Left ventricle myocardium inferior (tissue), 1 donor: ENCODE measurements at regions not wholly inside any gene's neighbourhood (a gene's known extent, or its start where the extent isn't known, plus 50 kb on each side); places are given as distances from the start of the nearest gene placed in this dataset.
"Not testable (repeated sequence)": the region's sequence is repeated elsewhere in the genome, so short reads cannot be mapped to it uniquely, and the experiment has no call there.

ENCODE experiments used
- DNase-seq: peaks from one replicate; pipeline ENCODE4 v3.0.0-alpha.2; 2020
- H3K27ac ChIP-seq: fragments of 200-600 bp; replicated peaks from 2 replicates; pipeline ENCODE4 v1.8.0; 2021
- H3K27me3 ChIP-seq: fragments of 200-600 bp; 2 replicates; pipeline ENCODE4 v1.8.0; 2021; ENCODE audit warnings: low read depth
- H3K36me3 ChIP-seq: fragments of 200-600 bp; 2 replicates; pipeline ENCODE4 v1.8.0; 2021
- H3K4me1 ChIP-seq: fragments of 200-600 bp; 2 replicates; pipeline ENCODE4 v1.8.0; 2021
- H3K4me3 ChIP-seq: fragments of 200-600 bp; 2 replicates; pipeline ENCODE4 v1.8.0; 2021; ENCODE audit warnings: mild to moderate bottlenecking, moderate library complexity
- H3K9me3 ChIP-seq: fragments of 200-600 bp; replicated peaks from 2 replicates; pipeline ENCODE4 v1.8.0; 2021
- intact Hi-C: fragments of 100-400 bp; cut with micrococcal nuclease; formaldehyde crosslinking; loops from one replicate; pipeline ENCODE4 v1.11.0; 2022
- TF ChIP-seq, protein P1 (sequence below): fragments of 200-600 bp; IDR thresholded peaks from 2 replicates; pipeline ENCODE4 v1.8.0; 2021; ENCODE audit warnings: antibody characterized with exemption, mild to moderate bottlenecking, borderline replicate concordance
- donor health status: DM: no; HTN: yes; CAD: no; lungs with severe emphysema.

DNA sequence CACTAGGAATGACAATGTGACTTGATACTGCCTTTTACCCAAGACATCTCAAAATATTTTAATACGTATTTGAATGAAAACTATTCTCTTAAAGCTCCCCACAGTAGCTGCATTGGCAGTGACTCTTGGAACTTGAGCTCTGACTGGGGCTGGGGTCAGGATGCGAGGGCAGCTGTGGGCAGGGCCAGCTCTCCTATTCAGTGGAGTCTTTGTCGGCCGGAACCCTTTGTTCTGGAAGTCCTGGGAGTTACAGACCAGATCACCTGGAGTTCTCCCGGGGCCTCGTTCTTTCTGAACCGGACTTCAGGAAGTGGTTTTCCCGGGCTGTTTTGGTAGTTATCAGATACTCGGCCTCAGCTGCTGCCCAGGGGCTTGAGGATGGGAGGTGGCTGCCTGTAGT lies 84.9 kb downstream of the NPIPB11 start:
- no peaks in the 10 kb centered on the region for H3K27me3 ChIP-seq
- intact Hi-C loops: no loop called here
- peaks cover 4% of the 10 kb centered on the region for H3K36me3 ChIP-seq
- H3K27ac ChIP-seq: peak overlapping the region; percentile 30
- peaks cover 21% of the 10 kb centered on the region for H3K4me1 ChIP-seq
- H3K9me3 ChIP-seq: no peaks in the 10 kb centered on the region
- TF ChIP-seq, protein P1, sequence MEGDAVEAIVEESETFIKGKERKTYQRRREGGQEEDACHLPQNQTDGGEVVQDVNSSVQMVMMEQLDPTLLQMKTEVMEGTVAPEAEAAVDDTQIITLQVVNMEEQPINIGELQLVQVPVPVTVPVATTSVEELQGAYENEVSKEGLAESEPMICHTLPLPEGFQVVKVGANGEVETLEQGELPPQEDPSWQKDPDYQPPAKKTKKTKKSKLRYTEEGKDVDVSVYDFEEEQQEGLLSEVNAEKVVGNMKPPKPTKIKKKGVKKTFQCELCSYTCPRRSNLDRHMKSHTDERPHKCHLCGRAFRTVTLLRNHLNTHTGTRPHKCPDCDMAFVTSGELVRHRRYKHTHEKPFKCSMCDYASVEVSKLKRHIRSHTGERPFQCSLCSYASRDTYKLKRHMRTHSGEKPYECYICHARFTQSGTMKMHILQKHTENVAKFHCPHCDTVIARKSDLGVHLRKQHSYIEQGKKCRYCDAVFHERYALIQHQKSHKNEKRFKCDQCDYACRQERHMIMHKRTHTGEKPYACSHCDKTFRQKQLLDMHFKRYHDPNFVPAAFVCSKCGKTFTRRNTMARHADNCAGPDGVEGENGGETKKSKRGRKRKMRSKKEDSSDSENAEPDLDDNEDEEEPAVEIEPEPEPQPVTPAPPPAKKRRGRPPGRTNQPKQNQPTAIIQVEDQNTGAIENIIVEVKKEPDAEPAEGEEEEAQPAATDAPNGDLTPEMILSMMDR: no peak
- no peak overlapping the region for H3K4me3 ChIP-seq
- no peak for DNase-seq

DNA sequence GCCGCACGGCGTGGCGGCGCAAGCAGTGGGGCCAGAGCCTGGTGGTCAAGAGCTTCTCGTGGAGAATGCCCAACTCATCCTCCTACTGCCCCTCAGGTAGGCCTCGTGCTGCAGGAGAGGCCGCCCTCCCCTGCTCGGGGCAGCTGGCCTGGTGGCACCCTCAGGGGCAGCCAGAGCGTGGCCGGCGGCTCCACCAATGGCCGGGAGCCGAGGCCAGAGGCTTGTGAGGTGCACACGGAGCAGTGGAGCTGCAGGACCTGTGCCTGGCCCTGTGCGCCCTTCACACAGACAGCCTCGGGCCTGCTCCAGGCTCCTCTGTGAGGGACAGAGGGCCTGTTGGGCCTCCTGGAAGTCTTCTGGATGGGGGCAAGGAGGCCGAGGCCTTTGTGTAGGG lies 85.5 kb downstream of the NPIPB11 start:
- intact Hi-C loops: no loop called here
- DNase-seq: no peak
- TF ChIP-seq, protein P1: no peak
- peaks cover 22% of the 10 kb centered on the region for H3K4me1 ChIP-seq
- H3K9me3 ChIP-seq: no peaks in the 10 kb centered on the region
- no peaks in the 10 kb centered on the region for H3K27me3 ChIP-seq
- H3K4me3 ChIP-seq: no peak overlapping the region
- peaks cover 4% of the 10 kb centered on the region for H3K36me3 ChIP-seq
- peak overlapping the region; percentile 30 for H3K27ac ChIP-seq

DNA sequence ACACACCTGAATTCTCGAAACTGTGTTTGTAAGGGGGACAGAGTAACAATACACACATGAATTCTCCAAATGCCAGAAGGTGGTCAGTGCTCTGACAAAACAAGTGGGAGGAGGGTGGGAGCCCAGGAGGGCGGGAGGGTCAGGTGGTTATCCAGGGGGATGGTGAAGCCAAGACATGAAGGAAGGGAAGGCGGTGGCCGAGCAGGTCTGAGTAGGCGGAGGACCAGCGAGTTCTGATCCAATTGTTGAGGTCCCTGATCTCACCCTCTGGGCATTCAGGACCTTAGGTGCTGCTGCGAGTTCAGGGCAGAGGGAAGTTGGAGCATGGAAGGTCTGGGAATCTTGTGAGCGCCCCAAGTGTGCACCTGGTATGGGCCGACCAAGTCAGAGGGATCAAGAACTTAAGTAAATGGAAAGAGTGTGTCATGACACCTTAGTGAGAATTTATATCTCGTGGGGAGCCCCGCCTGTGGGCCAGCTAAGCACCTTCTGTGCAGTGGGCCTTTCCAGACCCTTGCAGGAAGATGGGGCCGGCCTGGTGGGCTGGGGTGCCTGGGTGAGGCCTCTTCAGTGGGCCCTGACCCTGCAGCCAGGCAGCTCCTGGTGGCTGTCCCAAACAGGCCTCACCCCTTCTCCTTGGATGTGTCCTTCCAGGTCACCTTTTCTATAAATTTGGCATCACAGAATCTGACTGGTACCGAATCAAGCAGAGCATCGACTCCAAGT lies 86.1 kb downstream of the NPIPB11 start:
- H3K27ac ChIP-seq: peak overlapping the region; percentile 30

DNA sequence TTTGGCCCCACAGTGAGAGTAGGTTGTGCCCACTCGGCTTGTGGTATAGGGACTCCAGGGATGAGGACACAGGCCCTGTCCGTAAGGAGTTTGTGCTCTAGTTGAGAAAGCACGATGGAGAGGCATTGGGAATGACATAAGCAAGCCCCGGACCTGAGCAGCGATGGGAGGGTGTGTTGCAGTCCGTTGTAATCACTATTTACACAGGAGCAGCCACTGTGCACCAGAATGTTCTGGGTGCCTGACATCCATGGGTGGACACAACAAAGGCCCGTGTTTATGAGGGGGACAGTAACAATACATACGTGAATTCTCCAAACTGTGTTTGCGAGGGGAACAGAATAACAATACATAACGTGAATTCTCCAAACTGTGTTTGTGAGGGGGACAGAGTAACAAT lies 86.8 kb downstream of the NPIPB11 start:
- TF ChIP-seq, protein P1: no peak
- Histone ChIP-seq H3K4me1 (peaks cover 31% of the 10 kb centered on the region), H3K4me3 (no peak overlapping the region), H3K36me3 (peaks cover 4% of the 10 kb centered on the region), H3K27ac (no peak overlapping the region), H3K9me3 (no peaks in the 10 kb centered on the region), H3K27me3 (no peaks in the 10 kb centered on the region)
- intact Hi-C loops: no loop called here
- no peak for DNase-seq

More for the DNA sequence above, 86.1 kb downstream of the NPIPB11 start:
- Histone ChIP-seq H3K27me3 (no peaks in the 10 kb centered on the region), H3K4me1 (peaks cover 28% of the 10 kb centered on the region), H3K9me3 (no peaks in the 10 kb centered on the region), H3K4me3 (no peak overlapping the region), H3K36me3 (peaks cover 4% of the 10 kb centered on the region)
- TF ChIP-seq, protein P1: no peak
- intact Hi-C loops: no loop called here
- no peak for DNase-seq

DNA sequence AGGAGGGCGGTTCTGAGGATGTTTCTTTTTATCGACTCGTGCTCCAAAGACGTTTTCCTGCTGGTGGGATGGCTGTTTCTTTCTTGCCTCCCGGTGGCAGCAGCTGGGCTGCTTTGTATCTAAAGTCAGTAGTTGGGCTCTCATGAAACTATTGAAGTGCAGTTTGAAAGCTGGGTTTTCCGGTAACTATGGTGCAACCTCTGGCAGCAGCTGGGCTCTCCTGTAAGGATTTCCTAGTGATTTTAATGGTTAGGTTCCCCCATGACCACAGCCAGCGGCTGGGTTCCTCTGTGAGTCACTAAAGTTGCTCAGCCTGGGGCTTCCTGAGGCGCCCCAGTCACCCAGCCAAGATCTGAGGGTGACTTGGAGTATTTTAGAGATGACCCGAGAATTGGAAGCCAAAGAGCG lies 87.9 kb downstream of the NPIPB11 start:
- not testable (repeated sequence) for DNase-seq

DNA sequence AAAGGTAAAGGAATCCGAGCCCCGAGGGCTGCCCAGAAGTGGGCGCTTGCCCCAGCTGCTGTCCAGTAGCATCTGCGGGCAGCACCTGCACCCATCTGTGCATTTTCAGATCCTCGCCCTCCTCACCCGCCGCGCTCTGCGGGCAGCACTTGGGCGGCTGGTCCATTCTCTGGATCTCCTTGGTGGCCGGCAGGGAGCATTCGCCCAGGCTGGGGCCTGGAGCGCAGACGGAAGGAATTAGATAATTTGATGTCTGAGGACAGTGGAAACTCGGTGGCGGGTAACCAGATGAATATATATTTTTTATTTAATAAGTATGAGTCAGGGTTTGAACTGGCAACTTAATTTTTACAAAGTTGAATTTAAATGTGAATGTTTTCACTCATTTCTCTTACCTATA lies 88.5 kb downstream of the NPIPB11 start:
- Histone ChIP-seq H3K4me3 (no peak overlapping the region), H3K27ac (no peak overlapping the region), H3K27me3 (no peaks in the 10 kb centered on the region), H3K36me3 (peaks cover 4% of the 10 kb centered on the region), H3K9me3 (no peaks in the 10 kb centered on the region), H3K4me1 (peaks cover 36% of the 10 kb centered on the region)
- intact Hi-C loops: no loop called here
- TF ChIP-seq, protein P1: peak; percentile 55
- no peak for DNase-seq

More for the DNA sequence above, 87.9 kb downstream of the NPIPB11 start:
- H3K27ac ChIP-seq, H3K9me3 ChIP-seq, H3K36me3 ChIP-seq, intact Hi-C loops, H3K27me3 ChIP-seq, H3K4me3 ChIP-seq: not testable (repeated sequence)
- peaks cover 36% of the 10 kb centered on the region for H3K4me1 ChIP-seq
